GM06990 (cell line): ENCODE measurements at regions not wholly inside any gene's neighbourhood (a gene's known extent, or its start where the extent isn't known, plus 50 kb on each side); places are given as distances from the start of the nearest gene placed in this dataset.

Experiments used
- DNase-seq: peaks from one replicate; pipeline ENCODE4 v3.0.0-alpha.2; 2011; ENCODE audit not compliant: insufficient read length; ENCODE audit errors: extremely low read depth
- H3K27me3 ChIP-seq: replicated peaks from 2 replicates; pipeline ENCODE4 v1.6.0; 2011; ENCODE audit warnings: low read length; ENCODE audit not compliant: control insufficient read depth, insufficient read depth
- H3K36me3 ChIP-seq: 2 replicates; pipeline ENCODE4 v1.5.1; 2011; ENCODE audit warnings: low read length; ENCODE audit not compliant: control insufficient read depth, insufficient read depth
- H3K4me3 ChIP-seq: replicated peaks from 2 replicates; pipeline ENCODE4 v1.5.1; 2011; ENCODE audit warnings: low read depth, mild to moderate bottlenecking, control low read depth, low read length
- CTCF ChIP-seq: IDR thresholded peaks from 2 replicates; pipeline ENCODE4 v1.5.1; 2011; ENCODE audit warnings: low read length, control low read depth, mild to moderate bottlenecking, inconsistent platforms; ENCODE audit not compliant: insufficient read depth, poor library complexity, severe bottlenecking

DNA sequence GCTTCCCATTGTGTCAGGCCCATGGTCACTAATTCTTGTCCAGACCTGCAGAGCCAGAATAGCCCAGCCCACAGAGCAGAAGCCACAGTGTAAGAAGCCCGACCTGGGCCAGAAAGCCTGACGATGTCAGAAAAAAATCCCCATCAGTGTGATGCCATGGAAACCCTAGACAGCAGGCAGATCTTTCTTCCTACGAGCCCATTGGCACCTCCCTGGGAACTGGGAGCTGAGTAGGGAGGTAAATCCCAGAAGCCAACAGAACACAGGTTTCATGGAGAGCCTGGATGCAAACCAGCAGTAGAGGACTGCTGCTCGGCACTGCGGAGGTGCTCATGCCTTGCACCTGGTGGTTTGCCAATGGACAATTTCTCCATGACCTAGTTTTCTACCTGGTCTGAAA lies 82.2 kb upstream of the SLC22A16 start:
- Histone ChIP-seq H3K27me3 (no peaks in the 10 kb centered on the region), H3K4me3 (no peak overlapping the region), H3K36me3 (no peaks in the 10 kb centered on the region)
- no peak for DNase-seq
- TF ChIP-seq CTCF: no peak

DNA sequence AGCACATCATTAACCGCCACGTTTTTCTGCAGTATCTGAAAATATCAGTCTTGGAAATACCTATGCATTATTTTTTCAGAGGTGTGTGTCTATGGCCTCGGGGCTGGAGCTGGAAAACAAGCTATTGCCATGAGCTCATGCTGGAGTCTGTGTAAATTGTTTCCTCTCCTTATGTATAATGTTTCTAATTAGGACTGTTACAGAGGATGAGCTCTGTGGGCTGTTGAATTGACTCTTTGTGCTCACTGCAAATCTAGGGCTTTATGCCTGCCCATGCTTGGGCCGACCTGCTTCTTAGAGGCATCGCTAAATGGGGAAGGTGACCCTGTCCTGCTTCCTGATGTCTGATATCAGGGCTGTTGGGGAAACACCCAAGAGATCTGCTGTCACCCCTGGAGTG lies 80.8 kb upstream of the SLC22A16 start:
- Histone ChIP-seq H3K4me3 (no peak overlapping the region), H3K27me3 (no peaks in the 10 kb centered on the region), H3K36me3 (no peaks in the 10 kb centered on the region)
- DNase-seq: no peak
- TF ChIP-seq CTCF: no peak

DNA sequence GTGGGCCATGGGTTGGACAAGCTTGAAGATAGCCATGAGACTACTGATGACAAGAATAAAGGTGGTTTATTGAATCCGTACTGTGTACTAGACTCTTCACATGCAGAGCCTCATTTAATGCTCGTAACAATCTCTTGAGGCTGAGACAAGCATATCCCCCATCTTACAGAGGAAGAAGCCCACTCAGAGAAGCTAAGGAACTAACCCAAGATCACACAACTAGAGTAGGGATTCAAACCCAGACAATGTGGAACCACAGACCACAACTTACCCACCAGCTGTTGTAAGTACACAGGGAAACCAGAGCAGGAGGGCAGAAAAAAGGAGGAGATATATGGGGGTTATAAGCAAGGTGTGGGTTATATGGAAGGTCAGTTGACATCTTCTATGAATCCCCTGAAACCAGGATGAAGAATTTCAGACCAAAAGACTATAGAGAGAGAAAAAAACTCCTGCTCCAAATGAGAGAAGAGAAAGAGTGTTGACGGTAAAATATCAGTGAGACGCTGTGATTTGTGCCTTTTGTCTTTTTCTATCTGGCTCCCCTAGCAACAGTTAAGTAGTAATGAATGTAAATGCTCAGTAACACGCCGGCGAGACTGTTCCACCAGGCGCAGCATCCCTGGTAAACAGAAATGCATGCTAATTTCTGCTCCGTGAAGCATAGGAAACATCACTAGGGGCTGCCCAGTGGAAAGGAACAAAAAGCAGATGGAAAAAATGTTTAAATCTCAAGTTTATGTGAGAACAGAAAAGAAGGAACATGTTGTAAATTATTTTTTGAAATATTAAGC lies 80.1 kb upstream of the SLC22A16 start:
- no peak for TF ChIP-seq CTCF
- Histone ChIP-seq H3K36me3 (no peaks in the 10 kb centered on the region), H3K4me3 (no peak overlapping the region), H3K27me3 (no peaks in the 10 kb centered on the region)
- DNase-seq: no peak

DNA sequence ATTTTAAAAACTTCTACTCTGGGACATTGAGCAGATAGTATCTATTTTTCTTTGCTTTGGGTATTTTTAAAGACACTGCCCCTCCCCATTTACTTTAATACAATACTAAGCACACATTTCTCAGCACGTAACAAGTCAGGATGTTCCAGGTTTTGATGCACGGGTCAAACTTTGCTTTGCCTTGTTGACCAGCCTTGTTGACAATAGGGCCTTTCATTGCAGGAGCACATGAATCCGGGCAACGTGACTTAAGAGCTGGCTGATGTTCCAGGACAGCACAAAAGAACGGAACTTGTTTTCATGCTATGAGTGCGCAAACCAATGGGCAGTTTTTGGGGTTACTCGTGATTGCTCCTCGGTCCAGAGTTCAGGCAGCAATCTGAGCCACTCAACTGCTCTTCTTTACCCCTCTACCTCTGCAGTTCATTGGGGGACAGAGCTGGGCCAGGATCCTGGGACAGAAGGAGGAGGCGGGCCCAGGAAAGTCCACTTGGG lies 78.6 kb upstream of the SLC22A16 start:
- Histone ChIP-seq H3K36me3 (no peaks in the 10 kb centered on the region), H3K4me3 (no peak overlapping the region), H3K27me3 (no peaks in the 10 kb centered on the region)
- DNase-seq: no peak
- no peak for TF ChIP-seq CTCF

DNA sequence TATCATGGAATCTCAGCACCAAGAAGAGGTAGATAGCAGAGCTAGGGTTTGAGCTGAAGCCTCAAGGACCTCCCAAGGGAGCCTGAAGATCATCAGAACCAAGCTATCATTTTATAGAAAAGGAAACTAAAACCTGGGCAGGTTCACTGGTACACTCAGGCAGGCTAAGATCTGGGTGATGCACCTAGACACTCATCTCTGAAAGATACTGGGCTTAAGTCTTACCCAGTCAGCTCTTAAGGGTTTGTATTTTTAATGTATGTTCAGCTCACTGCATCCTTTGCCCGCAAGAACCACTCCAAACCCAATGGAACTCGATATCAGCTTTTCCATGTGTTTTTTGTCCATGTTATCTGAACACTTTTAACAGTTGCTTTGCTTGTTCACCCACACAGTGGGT lies 78.0 kb upstream of the SLC22A16 start:
- no peak for TF ChIP-seq CTCF
- Histone ChIP-seq H3K4me3 (no peak overlapping the region), H3K36me3 (no peaks in the 10 kb centered on the region), H3K27me3 (no peaks in the 10 kb centered on the region)
- DNase-seq: no peak
